ENCODE measurements at regions not wholly inside any gene's neighbourhood (a gene's known extent, or its start where the extent isn't known, plus 50 kb on each side); places are given as distances from the start of the nearest gene placed in this dataset.
"Not testable (repeated sequence)": the region's sequence is repeated elsewhere in the genome, so short reads cannot be mapped to it uniquely, and the experiment has no call there.

DNA sequence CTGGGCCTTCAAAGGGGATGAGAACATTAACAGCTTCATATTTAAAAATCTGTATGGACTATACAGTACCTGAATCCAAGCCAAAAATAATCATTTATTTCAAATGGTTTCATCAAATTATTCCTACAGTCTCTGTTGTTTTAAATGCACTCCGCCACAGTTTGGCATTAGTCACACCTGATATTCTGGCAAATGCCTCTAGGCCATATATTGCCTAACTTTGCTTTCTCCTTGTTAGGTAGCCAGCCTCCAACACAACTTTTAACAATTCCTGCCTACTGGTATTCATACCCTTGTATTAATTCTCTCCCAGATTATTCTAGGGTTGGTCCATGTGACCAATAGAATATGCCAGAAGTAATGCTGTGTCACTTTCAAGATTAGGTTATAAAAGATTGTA lies 146.6 kb upstream of the FANCL start:
- H3K4me1 Mint-ChIP-seq: no peaks in the 10 kb centered on the region
- no peak overlapping the region for H3K4me3 Mint-ChIP-seq
- H3K9me3 Mint-ChIP-seq: peaks cover 5% of the 10 kb centered on the region
- TF ChIP-seq, protein P1, sequence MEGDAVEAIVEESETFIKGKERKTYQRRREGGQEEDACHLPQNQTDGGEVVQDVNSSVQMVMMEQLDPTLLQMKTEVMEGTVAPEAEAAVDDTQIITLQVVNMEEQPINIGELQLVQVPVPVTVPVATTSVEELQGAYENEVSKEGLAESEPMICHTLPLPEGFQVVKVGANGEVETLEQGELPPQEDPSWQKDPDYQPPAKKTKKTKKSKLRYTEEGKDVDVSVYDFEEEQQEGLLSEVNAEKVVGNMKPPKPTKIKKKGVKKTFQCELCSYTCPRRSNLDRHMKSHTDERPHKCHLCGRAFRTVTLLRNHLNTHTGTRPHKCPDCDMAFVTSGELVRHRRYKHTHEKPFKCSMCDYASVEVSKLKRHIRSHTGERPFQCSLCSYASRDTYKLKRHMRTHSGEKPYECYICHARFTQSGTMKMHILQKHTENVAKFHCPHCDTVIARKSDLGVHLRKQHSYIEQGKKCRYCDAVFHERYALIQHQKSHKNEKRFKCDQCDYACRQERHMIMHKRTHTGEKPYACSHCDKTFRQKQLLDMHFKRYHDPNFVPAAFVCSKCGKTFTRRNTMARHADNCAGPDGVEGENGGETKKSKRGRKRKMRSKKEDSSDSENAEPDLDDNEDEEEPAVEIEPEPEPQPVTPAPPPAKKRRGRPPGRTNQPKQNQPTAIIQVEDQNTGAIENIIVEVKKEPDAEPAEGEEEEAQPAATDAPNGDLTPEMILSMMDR (IDR thresholded peaks at IDR 0.05; ENCODE audit: unreplicated experiment in 3 of 3): no peak
- H3K27ac Mint-ChIP-seq: no peak overlapping the region
- no peaks in the 10 kb centered on the region for H3K36me3 Mint-ChIP-seq (ENCODE audit: low read depth)
- no peaks in the 10 kb centered on the region for H3K27me3 Mint-ChIP-seq (ENCODE audit: low read depth)

DNA sequence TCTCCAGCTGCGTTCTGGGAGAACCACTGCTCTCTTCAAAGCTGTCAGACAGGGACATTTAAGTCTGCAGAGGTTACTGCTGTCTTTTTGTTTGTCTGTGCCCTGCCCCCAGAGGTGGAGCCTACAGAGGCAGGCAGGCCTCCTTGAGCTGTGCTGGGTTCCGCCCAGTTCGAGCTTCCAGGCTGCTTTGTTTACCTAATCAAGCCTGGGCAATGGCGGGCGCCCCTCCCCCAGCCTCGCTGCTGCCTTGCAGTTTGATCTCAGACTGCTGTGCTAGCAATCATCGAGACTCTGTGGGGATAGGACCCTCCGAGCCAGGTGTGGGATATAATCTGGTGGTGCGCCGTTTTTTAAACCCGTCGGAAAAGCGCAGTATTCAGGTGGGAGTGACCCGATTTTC lies 145.8 kb upstream of the FANCL start:
- H3K4me3 Mint-ChIP-seq; H3K27me3 Mint-ChIP-seq (ENCODE audit: low read depth); H3K4me1 Mint-ChIP-seq; H3K36me3 Mint-ChIP-seq (ENCODE audit: low read depth); H3K9me3 Mint-ChIP-seq; H3K27ac Mint-ChIP-seq: not testable (repeated sequence)

DNA sequence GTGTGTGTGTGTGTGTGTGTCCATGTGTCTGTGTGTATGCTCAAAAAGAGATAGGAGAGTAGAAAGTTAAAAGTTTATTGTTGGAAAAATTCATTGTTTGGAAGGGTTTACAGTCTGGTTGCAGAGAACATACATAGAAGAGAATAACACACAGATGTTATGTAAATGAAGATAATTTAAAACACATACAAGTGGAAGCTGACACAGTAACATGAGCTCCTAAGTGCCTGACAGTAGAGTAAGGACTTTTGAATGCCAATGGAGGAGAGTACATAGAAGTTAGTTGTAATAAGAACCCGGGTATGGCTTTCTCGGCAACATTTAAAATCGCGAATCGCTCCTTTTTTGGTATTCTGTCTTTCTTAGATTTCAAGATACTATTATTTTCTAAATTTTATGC lies 137.0 kb upstream of the FANCL start:
- Mint-ChIP-seq H3K27me3 (ENCODE audit: low read depth) (no peaks in the 10 kb centered on the region), H3K27ac (no peak overlapping the region), H3K4me3 (no peak overlapping the region), H3K9me3 (peaks cover 2% of the 10 kb centered on the region), H3K36me3 (ENCODE audit: low read depth) (no peaks in the 10 kb centered on the region), H3K4me1 (no peaks in the 10 kb centered on the region)
- TF ChIP-seq, protein P1 (IDR thresholded peaks at IDR 0.05; ENCODE audit: unreplicated experiment in 3 of 3): no peak

DNA sequence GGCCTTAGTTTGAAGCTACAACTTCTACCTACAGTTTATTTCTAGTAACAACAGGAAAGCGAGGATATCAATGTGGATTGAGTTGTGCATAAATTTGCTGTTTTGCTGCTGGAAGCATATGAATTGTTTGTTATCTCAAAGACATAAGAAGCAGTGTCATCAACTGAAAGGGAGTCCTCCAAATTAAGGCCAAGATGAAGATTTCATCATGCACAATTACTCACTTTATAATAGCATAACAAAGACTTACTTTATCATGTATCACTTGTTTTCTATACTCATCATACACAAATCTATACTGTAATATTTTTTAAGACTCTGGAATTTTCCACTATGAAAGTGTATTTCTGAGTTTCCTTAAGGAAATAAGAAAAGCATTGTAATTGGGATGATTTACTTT lies 136.1 kb upstream of the FANCL start:
- Mint-ChIP-seq H3K27ac (no peak overlapping the region), H3K27me3 (ENCODE audit: low read depth) (no peaks in the 10 kb centered on the region), H3K9me3 (peaks cover 2% of the 10 kb centered on the region), H3K36me3 (ENCODE audit: low read depth) (no peaks in the 10 kb centered on the region), H3K4me1 (no peaks in the 10 kb centered on the region), H3K4me3 (no peak overlapping the region)
- TF ChIP-seq, protein P1 (IDR thresholded peaks at IDR 0.05; ENCODE audit: unreplicated experiment in 3 of 3): no peak

DNA sequence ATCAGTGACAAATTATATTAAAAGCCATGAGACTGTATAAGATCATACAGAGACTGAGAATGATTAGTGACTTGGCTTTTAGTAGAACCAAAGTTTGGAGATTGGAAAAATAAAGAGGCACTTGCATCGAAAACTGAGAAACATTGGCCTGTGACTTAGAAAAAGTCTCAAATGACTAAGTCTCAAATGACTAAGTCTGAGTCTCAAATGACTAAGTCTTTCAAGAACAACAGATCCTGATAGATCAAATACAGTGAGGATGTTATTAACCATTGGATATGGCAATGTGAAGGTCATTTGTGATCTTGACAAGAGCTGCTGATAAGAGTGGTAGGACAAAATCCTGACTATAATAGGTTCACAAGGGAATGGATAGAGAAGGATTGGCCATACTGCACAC lies 135.5 kb upstream of the FANCL start:
- TF ChIP-seq, protein P1 (IDR thresholded peaks at IDR 0.05; ENCODE audit: unreplicated experiment in 3 of 3): no peak
- H3K9me3 Mint-ChIP-seq: peaks cover 2% of the 10 kb centered on the region
- H3K36me3 Mint-ChIP-seq (ENCODE audit: low read depth): no peaks in the 10 kb centered on the region
- H3K27me3 Mint-ChIP-seq (ENCODE audit: low read depth): no peaks in the 10 kb centered on the region
- no peak overlapping the region for H3K27ac Mint-ChIP-seq
- no peak overlapping the region for H3K4me3 Mint-ChIP-seq
- no peaks in the 10 kb centered on the region for H3K4me1 Mint-ChIP-seq

DNA sequence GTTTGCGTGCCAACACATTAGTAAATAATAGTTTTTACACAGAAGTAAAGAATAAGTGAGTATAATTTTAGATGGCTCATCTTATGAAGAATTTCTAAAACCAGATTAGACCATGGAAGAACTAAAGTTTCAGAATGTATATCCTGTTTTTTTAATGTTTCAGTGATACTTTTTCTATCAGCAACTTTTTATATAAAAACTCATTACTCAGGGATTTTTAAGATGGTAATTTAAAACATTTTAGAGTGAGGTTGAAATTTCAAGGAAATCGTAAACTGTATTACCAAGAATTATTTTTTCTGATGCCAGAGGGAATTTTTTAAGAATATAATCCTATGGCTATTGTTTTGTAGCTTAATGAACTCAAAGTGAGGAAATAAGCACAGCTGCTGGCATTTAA lies 128.5 kb upstream of the FANCL start:
- H3K4me1 Mint-ChIP-seq: no peaks in the 10 kb centered on the region
- no peak overlapping the region for H3K4me3 Mint-ChIP-seq
- H3K27me3 Mint-ChIP-seq (ENCODE audit: low read depth): no peaks in the 10 kb centered on the region
- TF ChIP-seq, protein P1 (IDR thresholded peaks at IDR 0.05; ENCODE audit: unreplicated experiment in 3 of 3): no peak
- H3K36me3 Mint-ChIP-seq (ENCODE audit: low read depth): no peaks in the 10 kb centered on the region
- H3K27ac Mint-ChIP-seq: no peak overlapping the region
- H3K9me3 Mint-ChIP-seq: no peaks in the 10 kb centered on the region

DNA sequence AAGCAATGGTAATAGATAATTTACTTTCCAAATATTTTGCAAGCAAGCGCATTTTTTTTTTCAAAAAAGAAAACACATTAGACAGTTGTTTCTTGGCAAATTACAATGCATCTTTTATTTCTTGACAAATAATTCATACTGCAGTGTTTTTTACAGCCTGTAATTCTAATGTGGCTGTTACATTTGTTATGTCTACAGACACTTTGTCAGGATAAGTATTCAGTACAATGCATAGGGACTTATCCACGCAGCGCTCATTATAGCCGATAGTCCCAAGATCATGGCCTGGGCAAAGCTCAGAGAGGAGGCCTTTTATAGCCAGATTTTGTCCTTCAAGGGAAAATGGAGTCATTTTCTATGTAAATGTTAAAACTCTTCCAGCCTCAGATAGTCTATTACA lies 123.0 kb upstream of the FANCL start:
- H3K27me3 Mint-ChIP-seq (ENCODE audit: low read depth): no peaks in the 10 kb centered on the region
- H3K4me1 Mint-ChIP-seq: no peaks in the 10 kb centered on the region
- no peaks in the 10 kb centered on the region for H3K36me3 Mint-ChIP-seq (ENCODE audit: low read depth)
- TF ChIP-seq, protein P1 (IDR thresholded peaks at IDR 0.05; ENCODE audit: unreplicated experiment in 3 of 3): no peak
- H3K27ac Mint-ChIP-seq: no peak overlapping the region
- no peak overlapping the region for H3K4me3 Mint-ChIP-seq
- no peaks in the 10 kb centered on the region for H3K9me3 Mint-ChIP-seq

Data from nephron (organoid).